Mesendoderm (in vitro differentiated cells): ENCODE measurements at regions not wholly inside any gene's neighbourhood (a gene's known extent, or its start where the extent isn't known, plus 50 kb on each side); places are given as distances from the start of the nearest gene placed in this dataset.

Experiments
- DNase-seq: peaks from one replicate; pipeline ENCODE4 v3.0.0; 2013
- H2AK5ac ChIP-seq: 2 replicates; pipeline ENCODE4 v1.6.1; 2013; ENCODE audit warnings: low read length, inconsistent platforms
- H2BK120ac ChIP-seq: 2 replicates; pipeline ENCODE4 v1.6.1; 2013; ENCODE audit warnings: low read depth, mild to moderate bottlenecking, low read length, moderate library complexity, mixed read lengths
- H2BK15ac ChIP-seq: replicated peaks from 2 replicates; pipeline ENCODE4 v1.6.1; 2013; ENCODE audit warnings: low read depth, mild to moderate bottlenecking, moderate library complexity
- H2BK5ac ChIP-seq: 2 replicates; pipeline ENCODE4 v1.6.1; 2013; ENCODE audit warnings: low read length, inconsistent platforms
- H3K18ac ChIP-seq: 2 replicates; pipeline ENCODE4 v1.6.1; 2013; ENCODE audit warnings: mild to moderate bottlenecking, low read length, mixed read lengths
- H3K23ac ChIP-seq: one replicate; pipeline ENCODE4 v1.6.1; 2013; ENCODE audit warnings: low read length
- H3K27ac ChIP-seq: 2 replicates; pipeline ENCODE4 v1.5.1; 2013; ENCODE audit warnings: low read depth, mild to moderate bottlenecking, inconsistent platforms, low read length, moderate library complexity
- H3K27me3 ChIP-seq: 2 replicates; pipeline ENCODE4 v1.6.1; 2013; ENCODE audit warnings: low read length, control low read depth, mild to moderate bottlenecking, inconsistent platforms; ENCODE audit not compliant: insufficient read depth, poor library complexity
- H3K36me3 ChIP-seq: 2 replicates; pipeline ENCODE4 v1.6.1; 2013; ENCODE audit warnings: low read length, inconsistent platforms; ENCODE audit not compliant: control insufficient read depth, insufficient read depth
- H3K4ac ChIP-seq: one replicate; pipeline ENCODE4 v1.6.1; 2013; ENCODE audit warnings: low read depth, mild to moderate bottlenecking, low read length, moderate library complexity
- H3K4me1 ChIP-seq: 2 replicates; pipeline ENCODE4 v1.6.1; 2013; ENCODE audit warnings: low read depth, low read length, inconsistent platforms; ENCODE audit not compliant: control insufficient read depth
- H3K4me2 ChIP-seq: 2 replicates; pipeline ENCODE4 v1.6.1; 2013; ENCODE audit warnings: low read length
- H3K4me3 ChIP-seq: 2 replicates; pipeline ENCODE4 v1.5.1; 2013; ENCODE audit warnings: mild to moderate bottlenecking, low read length
- H3K56ac ChIP-seq: one replicate; pipeline ENCODE4 v1.6.1; 2013; ENCODE audit warnings: low read length
- H3K79me1 ChIP-seq: 2 replicates; pipeline ENCODE4 v1.6.1; 2013; ENCODE audit warnings: low read length, inconsistent platforms
- H3K79me2 ChIP-seq: 2 replicates; pipeline ENCODE4 v1.6.1; 2013; ENCODE audit warnings: mild to moderate bottlenecking, low read length; ENCODE audit not compliant: control insufficient read depth, insufficient read depth
- H3K9ac ChIP-seq: 2 replicates; pipeline ENCODE4 v1.6.1; 2013; ENCODE audit warnings: low read length, inconsistent platforms
- H4K5ac ChIP-seq: one replicate; pipeline ENCODE4 v1.6.1; 2013; ENCODE audit warnings: low read length
- H4K8ac ChIP-seq: one replicate; pipeline ENCODE4 v1.6.1; 2013; ENCODE audit warnings: low read depth, mild to moderate bottlenecking, control low read depth, low read length, moderate library complexity
- WGBS: extraction: QIAGEN DNeasy Blood & Tissue Kit; methylation state at CpG from one replicate; pipeline ENCODE4 v1.1.7; 2013; ENCODE audit warnings: low lambda C conversion rate, missing lambda C conversion rate; ENCODE audit not compliant: insufficient coverage; ENCODE audit errors: extremely low coverage; 5-methylcytosine and 5-hydroxymethylcytosine counted together

DNA sequence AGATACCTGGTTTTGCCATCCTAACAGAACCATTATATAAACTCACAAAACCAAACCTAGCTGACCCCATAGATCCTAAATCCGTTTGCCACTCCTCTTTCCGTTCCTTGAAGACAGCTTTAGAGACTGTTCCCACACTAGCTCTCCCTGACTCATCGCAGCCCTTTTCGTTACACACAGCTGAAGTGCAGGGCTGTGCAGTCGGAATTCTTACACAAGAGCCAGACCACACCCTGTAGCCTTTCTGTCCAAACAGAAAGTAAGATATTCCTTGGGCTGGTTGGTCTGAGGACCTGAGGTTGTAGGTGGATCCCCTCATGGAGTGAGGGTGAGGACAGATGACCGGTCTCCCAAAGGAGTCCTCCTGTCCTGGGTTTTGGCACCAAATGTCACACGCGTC is 56.7 kb upstream of the NAA35 start:
- Histone ChIP-seq H3K4me2 (no peak overlapping the region), H3K56ac (no peak overlapping the region), H3K4me1 (no peaks in the 10 kb centered on the region), H2BK120ac (no peak overlapping the region), H3K36me3 (no peaks in the 10 kb centered on the region), H3K79me2 (no peaks in the 10 kb centered on the region), H3K27ac (no peak overlapping the region), H2AK5ac (no peak overlapping the region), H3K23ac (no peak overlapping the region), H3K18ac (no peak overlapping the region), H2BK5ac (no peak overlapping the region), H3K4me3 (no peak overlapping the region), H2BK15ac (no peak overlapping the region), H4K8ac (no peak overlapping the region), H3K79me1 (no peaks in the 10 kb centered on the region), H3K27me3 (no peaks in the 10 kb centered on the region), H3K4ac (no peak overlapping the region), H3K9ac (no peak overlapping the region), H4K5ac (no peak overlapping the region)
- DNase-seq: no peak
- WGBS: no CpG with 5 or more reads among the region's 8 CpGs

DNA sequence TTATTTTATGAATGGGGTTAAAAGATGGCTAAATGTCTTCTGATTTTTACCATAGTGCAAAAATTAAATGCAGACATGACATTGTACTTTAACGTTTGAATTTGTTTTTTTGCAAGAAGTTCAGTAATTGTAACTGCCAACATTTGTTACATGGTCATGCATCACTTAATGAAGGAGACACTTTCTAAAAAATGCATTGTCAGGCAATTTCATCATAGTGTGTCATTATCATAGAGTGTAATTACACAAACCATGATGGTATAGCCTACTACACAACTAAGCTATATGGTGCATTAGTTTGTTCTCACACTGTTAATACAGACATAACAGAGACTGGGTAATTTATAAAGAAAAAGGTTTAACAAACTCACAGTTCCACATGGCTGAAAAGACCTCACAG is 50.0 kb upstream of the NAA35 start:
- Histone ChIP-seq H3K23ac (no peak overlapping the region), H4K8ac (no peak overlapping the region), H3K4me3 (no peak overlapping the region), H3K9ac (no peak overlapping the region), H3K4ac (no peak overlapping the region), H3K79me2 (no peaks in the 10 kb centered on the region), H2BK15ac (no peak overlapping the region), H3K79me1 (no peaks in the 10 kb centered on the region), H2BK120ac (no peak overlapping the region), H3K18ac (no peak overlapping the region), H4K5ac (no peak overlapping the region), H3K4me2 (no peak overlapping the region), H3K36me3 (no peaks in the 10 kb centered on the region), H3K56ac (no peak overlapping the region), H3K27ac (no peak overlapping the region), H2BK5ac (no peak overlapping the region), H3K4me1 (no peaks in the 10 kb centered on the region), H2AK5ac (no peak overlapping the region), H3K27me3 (no peaks in the 10 kb centered on the region)
- no CpG with 5 or more reads among the region's 1 CpG for WGBS
- no peak for DNase-seq
